K562 (cell line): ENCODE measurements at regions not wholly inside any gene's neighbourhood (a gene's known extent, or its start where the extent isn't known, plus 50 kb on each side); places are given as distances from the start of the nearest gene placed in this dataset.
A peak's percentile ranks its signal among the peaks of the same experiment; 100 is the strongest.
"Not testable (repeated sequence)": the region's sequence is repeated elsewhere in the genome, so short reads cannot be mapped to it uniquely, and the experiment has no call there.

Experiments
- ATAC-seq: fragments of 200-7000 bp; cut with Tn5 transposase; 3 replicates; pipeline ENCODE4 v1.9.1; 2020; ENCODE audit warnings: moderate library complexity
- BruUV-seq: library from RNA; stranded (reverse); fragments of 400-500 nt; replicated peaks from 2 replicates; lab custom pipeline; 2021; lab: Mats Ljungman, UMichigan
- CTCF ChIA-PET: fragments of 300-600 bp; formaldehyde crosslinking; extraction: SDS; loops from one replicate; lab custom pipeline; 2021; ENCODE audit warnings: low intra/inter-chr PET ratio; lab: Yijun Ruan, JAX
- POLR2A ChIA-PET: fragments of 300-600, 350-650 bp; sonication (Branson Sonifier 250); formaldehyde crosslinking; extraction: SDS; loops from one replicate; lab custom pipeline; 2021; ENCODE audit warnings: antibody characterized with exemption, inconsistent platforms; lab: Yijun Ruan, JAX
- DNase-seq, 4 experiments: peaks; one replicate each; pipeline versions ENCODE4 v3.0.0 to v3.0.0-alpha.2; 2011 to 2018; ENCODE audit warnings: low spot score in 3 of 4, mixed read lengths in 3 of 4; ENCODE audit errors: extremely low read depth in 1 of 4
- FAIRE-seq: peaks from 2 replicates; lab custom pipeline; 2011; peaks lifted over from hg19 to GRCh38; lab: Jason Lieb, UNC
- H2AFZ ChIP-seq: 2 replicates; pipeline ENCODE4 v1.6.0; 2011; ENCODE audit warnings: low read depth, low read length, control low read depth, inconsistent platforms
- H3K27ac ChIP-seq: fragments of 200-600 bp; 3 replicates; pipeline ENCODE4 v1.8.0; 2011; ENCODE audit warnings: low read depth, mild to moderate bottlenecking, control low read depth, inconsistent platforms, low read length, moderate library complexity, mixed read lengths; ENCODE audit errors: extremely low read depth
- H3K27me3 ChIP-seq, 2 experiments: fragments of 300-600 bp in 1 of 2; 2 replicates in 1 of 2; 3 replicates in 1 of 2; pipeline versions ENCODE4 v1.6.0 to v1.8.0; 2011; ENCODE audit warnings: inconsistent platforms in 2 of 2, low read length in 2 of 2, mild to moderate bottlenecking in 1 of 2, mixed read lengths in 1 of 2, moderate library complexity in 1 of 2; ENCODE audit not compliant: control insufficient read depth in 2 of 2, insufficient read depth in 2 of 2
- H3K36me3 ChIP-seq: fragments of 300-600 bp; 3 replicates; pipeline ENCODE4 v1.8.0; 2011; ENCODE audit warnings: mild to moderate bottlenecking, low read length, inconsistent platforms; ENCODE audit not compliant: control insufficient read depth, insufficient read depth
- H3K4me1 ChIP-seq, 2 experiments: fragments of 200-600 bp in 1 of 2; replicated peaks in 1 of 2; 2 replicates in 1 of 2; 3 replicates in 1 of 2; pipeline versions ENCODE4 v1.5.1 to v1.8.0; 2011; ENCODE audit warnings: inconsistent platforms in 2 of 2, low read length in 2 of 2, mild to moderate bottlenecking in 1 of 2, mixed read lengths in 1 of 2, moderate library complexity in 1 of 2; ENCODE audit not compliant: control insufficient read depth in 2 of 2, insufficient read depth in 2 of 2
- H3K4me2 ChIP-seq: 2 replicates; pipeline ENCODE4 v1.6.1; 2011; ENCODE audit warnings: low read length, control low read depth, inconsistent platforms, mixed read lengths; ENCODE audit not compliant: insufficient read depth
- H3K4me3 ChIP-seq: fragments of 200-600 bp; sonication (generic), shearing (Covaris generic); 2 replicates; pipeline ENCODE4 v1.5.1; 2016; ENCODE audit warnings: control low read depth, inconsistent platforms
- H3K79me2 ChIP-seq: fragments of 200-600 bp; 3 replicates; pipeline ENCODE4 v1.8.0; 2011; ENCODE audit warnings: low read length, inconsistent platforms; ENCODE audit not compliant: control insufficient read depth, insufficient read depth
- H3K9ac ChIP-seq, 2 experiments: 2 replicates each; pipeline versions ENCODE4 v1.6.0 to v1.6.1; 2011; ENCODE audit warnings: low read depth in 2 of 2, low read length in 2 of 2, control low read depth in 1 of 2, inconsistent platforms in 1 of 2, mild to moderate bottlenecking in 1 of 2, mixed read lengths in 1 of 2; ENCODE audit not compliant: insufficient read depth in 1 of 2
- H3K9me1 ChIP-seq: one replicate; pipeline ENCODE4 v1.6.0; 2011; ENCODE audit warnings: inconsistent platforms, mild to moderate bottlenecking, low read length, moderate library complexity; ENCODE audit not compliant: control insufficient read depth, insufficient read depth
- H3K9me3 ChIP-seq: replicated peaks from 2 replicates; pipeline ENCODE4 v1.5.1; 2011; ENCODE audit warnings: low read depth, low read length, inconsistent platforms; ENCODE audit not compliant: control insufficient read depth, insufficient read depth
- H4K20me1 ChIP-seq: replicated peaks from 2 replicates; pipeline ENCODE4 v1.6.1; 2011; ENCODE audit warnings: low read length, inconsistent platforms, mixed read lengths; ENCODE audit not compliant: control insufficient read depth, insufficient read depth
- ATF4 ChIP-seq: fragments of 450-650 bp; formaldehyde crosslinking; IDR thresholded peaks from 2 replicates; pipeline ENCODE4 v1.4.0; 2022; ENCODE audit warnings: mild to moderate bottlenecking, moderate library complexity
- BCL6 ChIP-seq: fragments of 250-450 bp; sonication (Bioruptor Pico); IDR thresholded peaks from 2 replicates; pipeline ENCODE4 v1.4.0; 2020
- HDAC8 ChIP-seq: fragments of 450-650 bp; IDR thresholded peaks from 2 replicates; pipeline ENCODE4 v1.6.1; 2016; ENCODE audit warnings: mild to moderate bottlenecking, missing genetic modification characterization, moderate library complexity, missing compliant biosample characterization
- KLF6 ChIP-seq: fragments of 250-450 bp; sonication (Bioruptor Pico); IDR thresholded peaks from 2 replicates; pipeline ENCODE4 v1.4.0; 2020; ENCODE audit warnings: mild to moderate bottlenecking, moderate library complexity, borderline replicate concordance
- RREB1 ChIP-seq: fragments of 250-450 bp; sonication (Bioruptor Pico); IDR thresholded peaks from 2 replicates; pipeline ENCODE4 v1.4.0; 2020
- ZNF311 ChIP-seq: fragments of 250-450 bp; sonication (Bioruptor Pico); IDR thresholded peaks from 2 replicates; pipeline ENCODE4 v1.4.0; 2020; ENCODE audit warnings: mild to moderate bottlenecking, moderate library complexity
- ZNF584 ChIP-seq: fragments of 200-800 bp; sonication (Bioruptor generic); IDR thresholded peaks from 2 replicates; pipeline ENCODE4 v1.6.1; 2016; ENCODE audit warnings: low read depth, mild to moderate bottlenecking, missing genetic modification characterization, missing compliant biosample characterization
- WGBS: fragments of 100-300 bp; shearing (Covaris generic); methylation state at CpG from one replicate; pipeline ENCODE4 v1.1.6; 2016; ENCODE audit warnings: low coverage, mixed read lengths; ENCODE audit not compliant: insufficient coverage; ENCODE audit errors: missing lambda C conversion rate; 5-methylcytosine and 5-hydroxymethylcytosine counted together
- in situ Hi-C: fragments of 300-500 bp; cut with MboI; formaldehyde crosslinking; loops from 4 replicates; pipeline ENCODE4 v1.15.0; 2018; ENCODE audit warnings: inconsistent platforms, mixed read lengths
- intact Hi-C: fragments of 100-400 bp; cut with micrococcal nuclease; formaldehyde crosslinking; loops from 2 replicates; pipeline ENCODE4 v1.14.2; 2022

GRCh38 chr3:130175195-130175594 lies 93.6 kb downstream of the ALG1L2 start:
- H3K9me3 ChIP-seq, POLR2A ChIA-PET, H3K9ac ChIP-seq, FAIRE-seq, H3K79me2 ChIP-seq, H3K4me1 ChIP-seq, H4K20me1 ChIP-seq, H3K4me3 ChIP-seq, H3K9me1 ChIP-seq, BruUV-seq, H2AFZ ChIP-seq, H3K27me3 ChIP-seq, intact Hi-C loops, ATAC-seq, DNase-seq, in situ Hi-C loops, H3K36me3 ChIP-seq, H3K4me2 ChIP-seq, H3K27ac ChIP-seq, CTCF ChIA-PET: not testable (repeated sequence)
- WGBS: 100% methylated on average over 1 of the region's 4 CpGs

- DNase-seq, H3K79me2 ChIP-seq, CTCF ChIA-PET, H3K4me1 ChIP-seq, H4K20me1 ChIP-seq, H3K36me3 ChIP-seq, intact Hi-C loops, ATAC-seq, H3K27ac ChIP-seq, FAIRE-seq, H3K9me1 ChIP-seq, H3K9ac ChIP-seq, H3K4me3 ChIP-seq, H3K27me3 ChIP-seq, H3K9me3 ChIP-seq, POLR2A ChIA-PET, in situ Hi-C loops, H3K4me2 ChIP-seq, BruUV-seq: not testable (repeated sequence)
- 16% methylated on average over 13 of the region's 13 CpGs for WGBS
- 0 out of 2 replicates have a peak overlapping the region, but pooled peaks have one; percentile 50 for H2AFZ ChIP-seq
- 0 out of 2 replicates have a peak, but pooled peaks have one; percentile 54 for TF ChIP-seq RREB1 (CRISPR knock-in tag)
- TF ChIP-seq KLF6 (CRISPR knock-in tag): peak; percentile 87; the same call in 1 of the 2 replicates
- 0 out of 2 replicates have a peak, but pooled peaks have one; percentile 25 for TF ChIP-seq HDAC8
- 0 out of 2 replicates have a peak, but pooled peaks have one; percentile 31 for TF ChIP-seq BCL6 (CRISPR knock-in tag)
- peak; percentile 93 for TF ChIP-seq ZNF311
- TF ChIP-seq ZNF584 (CRISPR knock-in tag): peak; percentile 57; the same call in 1 of the 2 replicates
- 0 out of 2 replicates have a peak, but pooled peaks have one; percentile 28 for TF ChIP-seq ATF4 (CRISPR knock-in tag)
Measured at GRCh38 chr3:130176476-130177256, 95.0 kb downstream of the ALG1L2 start.
